K562 (cell line): ENCODE measurements at regions not wholly inside any gene's neighbourhood (a gene's known extent, or its start where the extent isn't known, plus 50 kb on each side); places are given as distances from the start of the nearest gene placed in this dataset.

Experiments
- ATAC-seq: fragments of 200-7000 bp; cut with Tn5 transposase; 3 replicates; pipeline ENCODE4 v1.9.1; 2020; ENCODE audit warnings: moderate library complexity
- BruUV-seq: library from RNA; stranded (reverse); fragments of 400-500 nt; replicated peaks from 2 replicates; lab custom pipeline; 2021; lab: Mats Ljungman, UMichigan
- CTCF ChIA-PET: fragments of 300-600 bp; formaldehyde crosslinking; extraction: SDS; loops from one replicate; lab custom pipeline; 2021; ENCODE audit warnings: low intra/inter-chr PET ratio; lab: Yijun Ruan, JAX
- POLR2A ChIA-PET: fragments of 300-600, 350-650 bp; sonication (Branson Sonifier 250); formaldehyde crosslinking; extraction: SDS; loops from one replicate; lab custom pipeline; 2021; ENCODE audit warnings: antibody characterized with exemption, inconsistent platforms; lab: Yijun Ruan, JAX
- DNase-seq, 4 experiments: peaks; one replicate each; pipeline versions ENCODE4 v3.0.0 to v3.0.0-alpha.2; 2011 to 2018; ENCODE audit warnings: low spot score in 3 of 4, mixed read lengths in 3 of 4; ENCODE audit errors: extremely low read depth in 1 of 4
- FAIRE-seq: peaks from 2 replicates; lab custom pipeline; 2011; peaks lifted over from hg19 to GRCh38; lab: Jason Lieb, UNC
- H2AFZ ChIP-seq: 2 replicates; pipeline ENCODE4 v1.6.0; 2011; ENCODE audit warnings: low read depth, low read length, control low read depth, inconsistent platforms
- H3K27ac ChIP-seq: fragments of 200-600 bp; 3 replicates; pipeline ENCODE4 v1.8.0; 2011; ENCODE audit warnings: low read depth, mild to moderate bottlenecking, control low read depth, inconsistent platforms, low read length, moderate library complexity, mixed read lengths; ENCODE audit errors: extremely low read depth
- H3K27me3 ChIP-seq, 2 experiments: fragments of 300-600 bp in 1 of 2; 2 replicates in 1 of 2; 3 replicates in 1 of 2; pipeline versions ENCODE4 v1.6.0 to v1.8.0; 2011; ENCODE audit warnings: inconsistent platforms in 2 of 2, low read length in 2 of 2, mild to moderate bottlenecking in 1 of 2, mixed read lengths in 1 of 2, moderate library complexity in 1 of 2; ENCODE audit not compliant: control insufficient read depth in 2 of 2, insufficient read depth in 2 of 2
- H3K36me3 ChIP-seq: fragments of 300-600 bp; 3 replicates; pipeline ENCODE4 v1.8.0; 2011; ENCODE audit warnings: mild to moderate bottlenecking, low read length, inconsistent platforms; ENCODE audit not compliant: control insufficient read depth, insufficient read depth
- H3K4me1 ChIP-seq, 2 experiments: fragments of 200-600 bp in 1 of 2; replicated peaks in 1 of 2; 2 replicates in 1 of 2; 3 replicates in 1 of 2; pipeline versions ENCODE4 v1.5.1 to v1.8.0; 2011; ENCODE audit warnings: inconsistent platforms in 2 of 2, low read length in 2 of 2, mild to moderate bottlenecking in 1 of 2, mixed read lengths in 1 of 2, moderate library complexity in 1 of 2; ENCODE audit not compliant: control insufficient read depth in 2 of 2, insufficient read depth in 2 of 2
- H3K4me2 ChIP-seq: 2 replicates; pipeline ENCODE4 v1.6.1; 2011; ENCODE audit warnings: low read length, control low read depth, inconsistent platforms, mixed read lengths; ENCODE audit not compliant: insufficient read depth
- H3K4me3 ChIP-seq: fragments of 200-600 bp; sonication (generic), shearing (Covaris generic); 2 replicates; pipeline ENCODE4 v1.5.1; 2016; ENCODE audit warnings: control low read depth, inconsistent platforms
- H3K79me2 ChIP-seq: fragments of 200-600 bp; 3 replicates; pipeline ENCODE4 v1.8.0; 2011; ENCODE audit warnings: low read length, inconsistent platforms; ENCODE audit not compliant: control insufficient read depth, insufficient read depth
- H3K9ac ChIP-seq, 2 experiments: 2 replicates each; pipeline versions ENCODE4 v1.6.0 to v1.6.1; 2011; ENCODE audit warnings: low read depth in 2 of 2, low read length in 2 of 2, control low read depth in 1 of 2, inconsistent platforms in 1 of 2, mild to moderate bottlenecking in 1 of 2, mixed read lengths in 1 of 2; ENCODE audit not compliant: insufficient read depth in 1 of 2
- H3K9me1 ChIP-seq: one replicate; pipeline ENCODE4 v1.6.0; 2011; ENCODE audit warnings: inconsistent platforms, mild to moderate bottlenecking, low read length, moderate library complexity; ENCODE audit not compliant: control insufficient read depth, insufficient read depth
- H3K9me3 ChIP-seq: replicated peaks from 2 replicates; pipeline ENCODE4 v1.5.1; 2011; ENCODE audit warnings: low read depth, low read length, inconsistent platforms; ENCODE audit not compliant: control insufficient read depth, insufficient read depth
- H4K20me1 ChIP-seq: replicated peaks from 2 replicates; pipeline ENCODE4 v1.6.1; 2011; ENCODE audit warnings: low read length, inconsistent platforms, mixed read lengths; ENCODE audit not compliant: control insufficient read depth, insufficient read depth
- CEBPG ChIP-seq, 3 experiments: fragments of 200-800 bp in 1 of 3; sonication (Bioruptor generic) in 1 of 3; sonication (generic) in 1 of 3; formaldehyde crosslinking in 1 of 3; IDR thresholded peaks in 2 of 3; conservative IDR thresholded peaks in 1 of 3; 2 replicates each; pipeline versions ENCODE4 v1.6.1 to v1.8.0; 2016 to 2022; ENCODE audit warnings: missing compliant biosample characterization in 2 of 3, missing genetic modification characterization in 2 of 3, mild to moderate bottlenecking in 1 of 3, missing genetic modification reagents in 1 of 3
- DEAF1 ChIP-seq: fragments of 450-650 bp; formaldehyde crosslinking; IDR thresholded peaks from 2 replicates; pipeline ENCODE4 v1.4.0; 2020; ENCODE audit warnings: mild to moderate bottlenecking, moderate library complexity
- EP300 ChIP-seq: IDR thresholded peaks from 2 replicates; pipeline ENCODE4 v1.6.1; 2012; ENCODE audit warnings: low read length, improper control_type of control experiment
- MAFG ChIP-seq: fragments of 450-650 bp; conservative IDR thresholded peaks from 2 replicates; pipeline ENCODE4 v1.6.1; 2016; ENCODE audit warnings: missing genetic modification characterization, missing compliant biosample characterization
- MAFK ChIP-seq: IDR thresholded peaks from 2 replicates; pipeline ENCODE4 v1.6.1; 2011; ENCODE audit warnings: low read length, improper control_type of control experiment
- REST ChIP-seq, 2 experiments: fragments of 450-650 bp; formaldehyde crosslinking in 1 of 2; IDR thresholded peaks; 2 replicates each; pipeline versions ENCODE4 v1.4.0 to v1.6.1; 2014 to 2020; ENCODE audit warnings: mild to moderate bottlenecking in 2 of 2, borderline replicate concordance in 1 of 2, low read depth in 1 of 2
- WGBS: fragments of 100-300 bp; shearing (Covaris generic); methylation state at CpG from one replicate; pipeline ENCODE4 v1.1.6; 2016; ENCODE audit warnings: low coverage, mixed read lengths; ENCODE audit not compliant: insufficient coverage; ENCODE audit errors: missing lambda C conversion rate; 5-methylcytosine and 5-hydroxymethylcytosine counted together
- in situ Hi-C: fragments of 300-500 bp; cut with MboI; formaldehyde crosslinking; loops from 4 replicates; pipeline ENCODE4 v1.15.0; 2018; ENCODE audit warnings: inconsistent platforms, mixed read lengths
- intact Hi-C: fragments of 100-400 bp; cut with micrococcal nuclease; formaldehyde crosslinking; loops from 2 replicates; pipeline ENCODE4 v1.14.2; 2022
- TF ChIP-seq, protein P1 (sequence below): sonication (generic); formaldehyde crosslinking; IDR thresholded peaks from 2 replicates; pipeline ENCODE4 v1.8.1; 2023; ENCODE audit warnings: mild to moderate bottlenecking, missing genetic modification reagents

- Histone ChIP-seq H3K4me1 (0 out of 5 replicates have a peak, but pooled peaks cover 0 to 3% of the 10 kb centered on the region in 2 experiments), H3K36me3 (no peaks in the 10 kb centered on the region), H3K9me1 (no peaks in the 10 kb centered on the region), H3K79me2 (no peaks in the 10 kb centered on the region), H3K27me3 (no peaks in the 10 kb centered on the region), H3K9me3 (no peaks in the 10 kb centered on the region), H3K27ac (no peak overlapping the region), H3K4me3 (no peak overlapping the region), H3K9ac (no peak overlapping the region), H3K4me2 (no peak overlapping the region), H2AFZ (no peak overlapping the region), H4K20me1 (no peaks in the 10 kb centered on the region)
- POLR2A ChIA-PET, result interaction anchor here (0.7 to 1.9 kb wide), 5 partner anchors 15 to 378 kb away, joined by 3 to 10 read pairs (median 4); no protein-coding TSS in a partner anchor
- FAIRE-seq, result peak; percentile 51
- peak; percentile 27 to 42 (median 30) for DNase-seq
- BruUV-seq, result no TSS peak
- peak; percentile 77 for ATAC-seq
- CTCF ChIA-PET, result interaction anchor here (0.6 to 3.0 kb wide), 5 partner anchors 26 to 946 kb away, joined by 3 to 33 read pairs (median 3); no protein-coding TSS in a partner anchor
- in situ Hi-C loops (loop anchor here (5.0 to 25.0 kb wide), 3 partner anchors 33 to 1078 kb away; no protein-coding TSS in a partner anchor), intact Hi-C loops (loop anchor here (1.0 to 5.0 kb wide), 5 partner anchors 32 to 278 kb away; partner anchors contain the start of gene TMEM106B)
- 0% methylated on average over 2 of the region's 2 CpGs for WGBS
- TF ChIP-seq MAFG (tag), result peak; percentile 32; the same call in 1 of the 2 replicates
- TF ChIP-seq CEBPG (CRISPR knock-in tag; IDR thresholded peaks at IDR 0.05), result no peak
- TF ChIP-seq CEBPG (tag; conservative IDR thresholded peaks at IDR 0.05 in 1 of 2, IDR thresholded peaks at IDR 0.05 in 1 of 2), result peak; percentile 39 to 69; a peak in 1 of 4 replicates
- peak; percentile 73; the same call in 1 of the 2 replicates for TF ChIP-seq REST (IDR thresholded peaks at IDR 0.05; ENCODE audit: borderline replicate concordance)
- no peak for TF ChIP-seq REST (CRISPR knock-in tag; IDR thresholded peaks at IDR 0.05; ENCODE audit: low read depth)
- TF ChIP-seq MAFK, result peak; percentile 2; the same call in 1 of the 2 replicates
- peak; percentile 52 for TF ChIP-seq DEAF1 (CRISPR knock-in tag)
- TF ChIP-seq, protein P1, sequence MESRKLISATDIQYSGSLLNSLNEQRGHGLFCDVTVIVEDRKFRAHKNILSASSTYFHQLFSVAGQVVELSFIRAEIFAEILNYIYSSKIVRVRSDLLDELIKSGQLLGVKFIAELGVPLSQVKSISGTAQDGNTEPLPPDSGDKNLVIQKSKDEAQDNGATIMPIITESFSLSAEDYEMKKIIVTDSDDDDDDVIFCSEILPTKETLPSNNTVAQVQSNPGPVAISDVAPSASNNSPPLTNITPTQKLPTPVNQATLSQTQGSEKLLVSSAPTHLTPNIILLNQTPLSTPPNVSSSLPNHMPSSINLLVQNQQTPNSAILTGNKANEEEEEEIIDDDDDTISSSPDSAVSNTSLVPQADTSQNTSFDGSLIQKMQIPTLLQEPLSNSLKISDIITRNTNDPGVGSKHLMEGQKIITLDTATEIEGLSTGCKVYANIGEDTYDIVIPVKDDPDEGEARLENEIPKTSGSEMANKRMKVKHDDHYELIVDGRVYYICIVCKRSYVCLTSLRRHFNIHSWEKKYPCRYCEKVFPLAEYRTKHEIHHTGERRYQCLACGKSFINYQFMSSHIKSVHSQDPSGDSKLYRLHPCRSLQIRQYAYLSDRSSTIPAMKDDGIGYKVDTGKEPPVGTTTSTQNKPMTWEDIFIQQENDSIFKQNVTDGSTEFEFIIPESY (CRISPR knock-in tag), result no peak
- TF ChIP-seq EP300, result no peak
Measured at GRCh38 chr7:12490107-12490688, 80.3 kb upstream of the SCIN start.
